ENCODE measurements at regions not wholly inside any gene's neighbourhood (a gene's known extent, or its start where the extent isn't known, plus 50 kb on each side); places are given as distances from the start of the nearest gene placed in this dataset.

DNA sequence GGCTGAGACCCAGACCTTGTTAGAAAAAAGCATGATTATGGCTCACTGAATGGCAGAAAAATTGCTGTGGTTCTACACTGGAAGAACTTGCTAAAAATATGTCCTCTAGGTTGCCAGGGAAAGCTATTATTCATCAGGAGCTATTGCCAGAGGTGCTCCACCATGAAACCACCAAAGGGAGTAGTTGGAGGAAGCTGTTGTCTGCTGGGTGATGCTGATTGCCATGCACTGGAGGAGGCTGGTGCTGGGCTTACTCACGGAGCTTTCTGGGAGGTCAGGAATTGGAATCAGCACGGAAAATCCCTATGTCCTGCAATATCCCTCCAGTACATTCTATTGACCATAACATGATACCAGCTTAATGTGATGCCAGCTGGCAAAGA lies 199.6 kb upstream of the ZBED5 start:
- TF ChIP-seq, protein P1, sequence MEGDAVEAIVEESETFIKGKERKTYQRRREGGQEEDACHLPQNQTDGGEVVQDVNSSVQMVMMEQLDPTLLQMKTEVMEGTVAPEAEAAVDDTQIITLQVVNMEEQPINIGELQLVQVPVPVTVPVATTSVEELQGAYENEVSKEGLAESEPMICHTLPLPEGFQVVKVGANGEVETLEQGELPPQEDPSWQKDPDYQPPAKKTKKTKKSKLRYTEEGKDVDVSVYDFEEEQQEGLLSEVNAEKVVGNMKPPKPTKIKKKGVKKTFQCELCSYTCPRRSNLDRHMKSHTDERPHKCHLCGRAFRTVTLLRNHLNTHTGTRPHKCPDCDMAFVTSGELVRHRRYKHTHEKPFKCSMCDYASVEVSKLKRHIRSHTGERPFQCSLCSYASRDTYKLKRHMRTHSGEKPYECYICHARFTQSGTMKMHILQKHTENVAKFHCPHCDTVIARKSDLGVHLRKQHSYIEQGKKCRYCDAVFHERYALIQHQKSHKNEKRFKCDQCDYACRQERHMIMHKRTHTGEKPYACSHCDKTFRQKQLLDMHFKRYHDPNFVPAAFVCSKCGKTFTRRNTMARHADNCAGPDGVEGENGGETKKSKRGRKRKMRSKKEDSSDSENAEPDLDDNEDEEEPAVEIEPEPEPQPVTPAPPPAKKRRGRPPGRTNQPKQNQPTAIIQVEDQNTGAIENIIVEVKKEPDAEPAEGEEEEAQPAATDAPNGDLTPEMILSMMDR (conservative IDR thresholded peaks at IDR 0.05): no peak
- TF ChIP-seq ZFX (IDR thresholded peaks at IDR 0.05): no peak
